Ascending aorta (tissue), 2 donors: ENCODE measurements at regions not wholly inside any gene's neighbourhood (a gene's known extent, or its start where the extent isn't known, plus 50 kb on each side); places are given as distances from the start of the nearest gene placed in this dataset.

Experiments used
- DNase-seq, 2 donors: peaks; one replicate each; pipeline ENCODE4 v3.0.0-alpha.2; 2019; ENCODE audit warnings: low spot score in 2 of 2
- H3K27ac ChIP-seq, 2 donors: fragments of 200-600 bp; sonication (generic); one replicate each; pipeline ENCODE4 v1.5.1; 2016 to 2017; ENCODE audit warnings: mild to moderate bottlenecking in 1 of 2
- H3K27me3 ChIP-seq: fragments of 200-600 bp; sonication (generic); one replicate; pipeline ENCODE4 v1.5.1; 2017
- H3K36me3 ChIP-seq, 2 donors: fragments of 200-600 bp; sonication (generic); one replicate each; pipeline ENCODE4 v1.5.1; 2016
- H3K4me1 ChIP-seq, 2 donors: fragments of 200-600 bp; sonication (generic); one replicate each; pipeline ENCODE4 v1.5.1; 2016 to 2017; ENCODE audit warnings: mild to moderate bottlenecking in 1 of 2
- H3K4me3 ChIP-seq, 2 donors: fragments of 200-600 bp; sonication (generic); one replicate each; pipeline ENCODE4 v1.5.1; 2016 to 2017; ENCODE audit warnings: mild to moderate bottlenecking in 1 of 2
- H3K9me3 ChIP-seq, 2 donors: fragments of 200-600 bp; sonication (generic); one replicate each; pipeline ENCODE4 v1.5.1; 2016
- CTCF ChIP-seq, 3 experiments: fragments of 200-600 bp in 2 of 3; fragments of 450-650 bp in 1 of 3; sonication (generic) in 2 of 3; IDR thresholded peaks; one replicate each; pipeline ENCODE4 v1.5.1; 2016 to 2019; ENCODE audit warnings: antibody characterized with exemption in 3 of 3, mild to moderate bottlenecking in 1 of 3, moderate library complexity in 1 of 3
- intact Hi-C: fragments of 100-400 bp; cut with DNase I; formaldehyde crosslinking; loops from one replicate; pipeline ENCODE4 v1.15.1; 2023

GRCh38 chr19:23565256-23565655 is 121.8 kb downstream of the ZNF675 start:
- H3K4me1 ChIP-seq: no peaks in the 10 kb centered on the region
- no peak for DNase-seq
- peaks cover 6 to 14% of the 10 kb centered on the region in 2 donors for H3K9me3 ChIP-seq
- TF ChIP-seq CTCF (IDR thresholded peaks at IDR 0.05): no peak
- H3K4me3 ChIP-seq: no peak overlapping the region
- no peaks in the 10 kb centered on the region for H3K27me3 ChIP-seq
- intact Hi-C loops: no loop called here
- H3K36me3 ChIP-seq: no peaks in the 10 kb centered on the region
- no peak overlapping the region for H3K27ac ChIP-seq

DNA sequence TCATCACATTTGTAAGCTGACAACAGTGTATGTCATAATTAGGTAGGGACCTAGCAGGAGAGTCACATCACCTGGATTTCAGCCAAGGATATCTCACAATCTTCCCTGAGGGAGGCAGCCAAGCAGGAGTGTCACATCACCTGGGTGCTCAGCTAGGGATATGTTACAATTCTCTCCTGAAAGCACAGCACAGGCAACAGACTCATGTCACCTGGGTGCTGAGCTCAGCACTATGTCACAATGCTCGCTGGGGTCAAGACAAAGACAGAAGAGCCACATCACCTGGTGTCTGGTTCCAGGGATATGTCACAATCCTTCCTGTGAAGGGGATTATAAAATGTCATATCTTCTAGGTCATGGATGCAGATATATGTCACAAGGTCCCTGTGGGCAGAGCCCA is 123.7 kb downstream of the ZNF675 start:
- intact Hi-C loops: no loop called here
- TF ChIP-seq CTCF (IDR thresholded peaks at IDR 0.05): no peak
- no peaks in the 10 kb centered on the region for H3K27me3 ChIP-seq
- no peak overlapping the region for H3K4me3 ChIP-seq
- no peak overlapping the region for H3K27ac ChIP-seq
- no peaks in the 10 kb centered on the region for H3K4me1 ChIP-seq
- H3K36me3 ChIP-seq: no peaks in the 10 kb centered on the region
- no peaks in the 10 kb centered on the region for H3K9me3 ChIP-seq
- DNase-seq: no peak

DNA sequence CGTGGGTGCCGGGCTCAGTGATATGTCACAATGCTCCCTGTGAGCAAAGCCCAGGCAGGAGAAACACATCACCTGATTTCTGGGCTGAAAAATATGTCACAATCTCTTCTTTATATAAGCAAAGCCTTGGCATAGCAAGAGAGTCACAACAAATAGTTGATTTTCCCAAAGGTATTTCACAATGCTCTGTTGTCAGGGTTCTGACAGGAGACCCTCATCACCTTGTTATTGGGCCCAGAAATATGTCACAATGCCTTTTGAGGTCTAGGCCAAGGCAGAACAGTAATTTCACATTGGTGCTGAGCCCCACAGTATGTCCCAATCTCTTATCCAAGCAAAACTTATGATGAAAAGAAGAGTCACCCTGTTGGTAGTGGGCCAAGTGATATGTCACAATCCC is 125.7 kb downstream of the ZNF675 start:
- DNase-seq: no peak
- intact Hi-C loops: no loop called here

DNA sequence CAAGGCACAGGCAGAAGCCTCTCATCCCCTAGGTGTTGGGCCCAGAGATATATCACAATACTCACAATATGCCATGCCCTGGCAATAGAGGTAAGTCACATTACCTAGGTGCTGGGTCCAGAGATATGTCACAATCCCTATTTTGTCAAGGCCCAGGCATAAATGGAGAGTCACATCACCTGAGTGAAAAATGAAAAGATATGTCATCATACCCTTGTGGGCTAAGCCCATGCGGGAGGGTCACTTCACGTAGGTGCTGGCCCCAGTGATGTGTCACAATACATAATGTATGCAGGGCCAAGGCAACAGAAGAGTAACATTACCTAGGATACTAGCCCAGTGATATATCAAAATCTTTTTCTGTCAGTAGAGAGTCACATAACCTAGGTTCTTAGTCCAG is 127.0 kb downstream of the ZNF675 start:
- DNase-seq: no peak
- H3K36me3 ChIP-seq: no peaks in the 10 kb centered on the region
- no peaks in the 10 kb centered on the region for H3K9me3 ChIP-seq
- no peak overlapping the region for H3K27ac ChIP-seq
- H3K4me1 ChIP-seq: no peaks in the 10 kb centered on the region
- H3K4me3 ChIP-seq: no peak overlapping the region
- no peaks in the 10 kb centered on the region for H3K27me3 ChIP-seq
- intact Hi-C loops: no loop called here
- TF ChIP-seq CTCF (IDR thresholded peaks at IDR 0.05): no peak

More for the DNA sequence above, 125.7 kb downstream of the ZNF675 start:
- no peak for TF ChIP-seq CTCF (IDR thresholded peaks at IDR 0.05)
- Histone ChIP-seq H3K9me3 (no peaks in the 10 kb centered on the region), H3K27ac (no peak overlapping the region), H3K4me1 (no peaks in the 10 kb centered on the region), H3K27me3 (no peaks in the 10 kb centered on the region), H3K36me3 (no peaks in the 10 kb centered on the region), H3K4me3 (no peak overlapping the region)

DNA sequence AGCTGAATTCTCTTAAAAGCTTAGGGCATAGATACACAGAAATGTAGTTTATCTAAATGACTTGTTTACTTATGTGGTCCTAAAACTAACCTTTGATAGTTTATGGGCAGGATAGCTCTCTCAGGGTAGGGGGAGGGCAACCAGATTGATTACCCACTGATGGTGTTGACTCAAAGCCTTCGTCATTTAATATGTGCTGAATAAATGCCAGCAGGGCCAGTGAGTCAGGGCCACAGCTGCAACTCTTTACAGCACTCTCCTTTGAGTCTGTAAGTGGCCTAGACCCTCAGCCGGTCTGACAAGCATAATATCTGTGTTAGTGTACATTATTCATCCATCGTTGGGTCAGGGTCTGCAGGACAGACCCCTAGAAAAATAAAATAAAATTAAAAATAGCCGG is 128.5 kb downstream of the ZNF675 start:
- Histone ChIP-seq H3K27me3 (no peaks in the 10 kb centered on the region), H3K9me3 (no peaks in the 10 kb centered on the region), H3K27ac (no peak overlapping the region), H3K4me1 (no peaks in the 10 kb centered on the region), H3K36me3 (no peaks in the 10 kb centered on the region), H3K4me3 (no peak overlapping the region)
- no peak for TF ChIP-seq CTCF (IDR thresholded peaks at IDR 0.05)
- DNase-seq: no peak
- intact Hi-C loops: no loop called here

DNA sequence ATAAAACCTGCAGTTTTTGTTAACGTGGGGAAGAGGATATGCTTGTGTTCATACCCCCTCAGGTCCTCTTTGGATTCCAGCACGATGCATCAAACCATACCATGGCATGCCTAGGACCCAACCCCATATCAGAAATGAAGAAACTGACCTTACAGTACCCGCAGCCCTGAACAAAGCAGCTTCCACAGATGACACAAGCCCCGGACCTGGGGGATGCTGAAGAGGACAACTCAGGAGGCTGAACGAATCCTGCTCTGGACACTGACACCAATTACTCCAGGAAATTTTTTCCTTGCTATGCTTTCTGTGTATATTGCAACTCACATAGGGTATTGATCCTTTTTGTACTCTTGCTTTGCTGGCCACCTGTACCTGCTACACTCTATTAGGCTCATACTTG is 129.6 kb downstream of the ZNF675 start:
- Histone ChIP-seq H3K4me3 (no peak overlapping the region), H3K27ac (no peak overlapping the region)

More for the DNA sequence above, 129.6 kb downstream of the ZNF675 start:
- H3K9me3 ChIP-seq: no peaks in the 10 kb centered on the region
- TF ChIP-seq CTCF (IDR thresholded peaks at IDR 0.05): no peak
- no peaks in the 10 kb centered on the region for H3K36me3 ChIP-seq
- no peak for DNase-seq
- H3K4me1 ChIP-seq: no peaks in the 10 kb centered on the region
- H3K27me3 ChIP-seq: no peaks in the 10 kb centered on the region
- intact Hi-C loops: no loop called here
